GM12878 (cell line): ENCODE measurements at regions not wholly inside any gene's neighbourhood (a gene's known extent, or its start where the extent isn't known, plus 50 kb on each side); places are given as distances from the start of the nearest gene placed in this dataset.

Experiments used
- ATAC-seq: fragments of 200-7000 bp; cut with Tn5 transposase; 3 replicates; pipeline ENCODE4 v1.9.1; 2020; ENCODE audit warnings: mild to moderate bottlenecking, moderate library complexity
- BruUV-seq: library from RNA; stranded (reverse); fragments of 400-500 nt; replicated peaks from 2 replicates; lab custom pipeline; 2021; lab: Mats Ljungman, UMichigan
- CTCF ChIA-PET: fragments of 300-600 bp; sonication (Branson Sonifier 250); formaldehyde crosslinking; extraction: SDS; loops from one replicate; lab custom pipeline; 2021; ENCODE audit warnings: inconsistent platforms; lab: Yijun Ruan, JAX
- POLR2A ChIA-PET: fragments of 350-600 bp; formaldehyde crosslinking; extraction: SDS; loops from one replicate; lab custom pipeline; 2021; ENCODE audit warnings: inconsistent platforms; lab: Charles Lee
- RAD21 ChIA-PET: fragments of 300-600 bp; sonication (Branson Sonifier 250); formaldehyde crosslinking; loops from one replicate; lab custom pipeline; 2023; ENCODE audit warnings: antibody characterized with exemption; ENCODE audit not compliant: unreplicated experiment; lab: Charles Lee
- SMC1A ChIA-PET: fragments of 300-600 bp; sonication (Branson Sonifier 250); formaldehyde crosslinking; loops from one replicate; lab custom pipeline; 2023; ENCODE audit not compliant: unreplicated experiment, uncharacterized antibody; lab: Charles Lee
- DNase-seq: peaks from one replicate; pipeline ENCODE4 v3.0.0-alpha.2; 2011; ENCODE audit warnings: low read depth, low spot score
- FAIRE-seq: peaks from 3 replicates; lab custom pipeline; 2011; peaks lifted over from hg19 to GRCh38; lab: Jason Lieb, UNC
- H2AFZ ChIP-seq: 2 replicates; pipeline ENCODE4 v1.6.0; 2011; ENCODE audit warnings: low read depth, low read length, control low read depth; ENCODE audit not compliant: control insufficient read depth
- H3K27ac ChIP-seq: 2 replicates; pipeline ENCODE4 v1.5.1; 2011; ENCODE audit warnings: control low read depth; ENCODE audit not compliant: control insufficient read depth, insufficient read depth
- H3K27me3 ChIP-seq, 2 experiments: replicated peaks in 1 of 2; 2 replicates each; pipeline versions ENCODE4 v1.6.0 to v1.6.1; 2011; ENCODE audit warnings: low read length in 1 of 2; ENCODE audit not compliant: control insufficient read depth in 2 of 2, insufficient read depth in 2 of 2
- H3K36me3 ChIP-seq, 2 experiments: 2 replicates each; pipeline ENCODE4 v1.5.1; 2011; ENCODE audit warnings: low read length in 1 of 2; ENCODE audit not compliant: control insufficient read depth in 2 of 2, insufficient read depth in 2 of 2
- H3K4me1 ChIP-seq: 2 replicates; pipeline ENCODE4 v1.6.1; 2011; ENCODE audit warnings: mild to moderate bottlenecking, low read length, moderate library complexity, mixed read lengths; ENCODE audit not compliant: control insufficient read depth, insufficient read depth
- H3K4me2 ChIP-seq: 2 replicates; pipeline ENCODE4 v1.6.0; 2011; ENCODE audit warnings: control low read depth; ENCODE audit not compliant: control insufficient read depth, insufficient read depth
- H3K4me3 ChIP-seq: fragments of 200-600 bp; sonication (generic); 2 replicates; pipeline ENCODE4 v1.5.1; 2016
- H3K79me2 ChIP-seq: 2 replicates; pipeline ENCODE4 v1.6.0; 2011; ENCODE audit warnings: low read length; ENCODE audit not compliant: control insufficient read depth, insufficient read depth
- H3K9ac ChIP-seq: 2 replicates; pipeline ENCODE4 v1.8.0; 2011; ENCODE audit warnings: low read length, control low read depth, mixed read lengths; ENCODE audit not compliant: control insufficient read depth, insufficient read depth
- H3K9me3 ChIP-seq: replicated peaks from 3 replicates; pipeline ENCODE4 v1.5.1; 2011; ENCODE audit warnings: mild to moderate bottlenecking, low read length; ENCODE audit not compliant: control insufficient read depth, insufficient read depth
- H4K20me1 ChIP-seq: 2 replicates; pipeline ENCODE4 v1.6.0; 2011; ENCODE audit not compliant: control insufficient read depth, insufficient read depth
- CHD1 ChIP-seq: IDR thresholded peaks from 2 replicates; pipeline ENCODE4 v1.6.1; 2012; ENCODE audit warnings: low read depth, low read length, improper control_type of control experiment
- DPF2 ChIP-seq: fragments of 450-650 bp; IDR thresholded peaks from 2 replicates; pipeline ENCODE4 v1.6.1; 2017; ENCODE audit warnings: mild to moderate bottlenecking
- HCFC1 ChIP-seq: fragments of 150-350 bp; IDR thresholded peaks from 2 replicates; pipeline ENCODE4 v1.6.1; 2014; ENCODE audit warnings: low read length
- IKZF1 ChIP-seq: fragments of 450-650 bp; conservative IDR thresholded peaks from 2 replicates; pipeline ENCODE4 v1.6.1; 2017; ENCODE audit warnings: antibody characterized with exemption, mild to moderate bottlenecking
- NBN ChIP-seq: fragments of 450-650 bp; IDR thresholded peaks from 2 replicates; pipeline ENCODE4 v1.6.1; 2016
- PBX3 ChIP-seq: IDR thresholded peaks from 2 replicates; pipeline ENCODE4 v1.6.1; 2011; ENCODE audit warnings: mild to moderate bottlenecking, low read depth, low read length, moderate library complexity; ENCODE audit not compliant: insufficient replicate concordance
- POLR2A ChIP-seq: IDR thresholded peaks from 2 replicates; pipeline ENCODE4 v1.6.1; 2011; ENCODE audit warnings: low read depth, mild to moderate bottlenecking, low read length
- RBBP5 ChIP-seq: fragments of 200-600 bp; sonication (generic); conservative IDR thresholded peaks from 2 replicates; pipeline ENCODE4 v1.6.1; 2016
- RUNX3 ChIP-seq: IDR thresholded peaks from 2 replicates; pipeline ENCODE4 v1.6.1; 2012; ENCODE audit warnings: low read length, inconsistent platforms
- SMAD5 ChIP-seq: IDR thresholded peaks from 2 replicates; pipeline ENCODE4 v1.6.1; 2016; ENCODE audit warnings: antibody characterized with exemption, low read depth
- TCF3 ChIP-seq: IDR thresholded peaks from 2 replicates; pipeline ENCODE4 v1.6.1; 2012; ENCODE audit warnings: low read depth, mild to moderate bottlenecking, low read length, borderline replicate concordance; ENCODE audit not compliant: insufficient read depth
- YBX1 ChIP-seq: fragments of 450-650 bp; IDR thresholded peaks from 2 replicates; pipeline ENCODE4 v1.6.1; 2016; ENCODE audit warnings: antibody characterized with exemption
- YY1 ChIP-seq: IDR thresholded peaks from 2 replicates; pipeline ENCODE4 v1.6.1; 2011; ENCODE audit warnings: low read depth, mild to moderate bottlenecking, low read length
- ZNF207 ChIP-seq: fragments of 450-650 bp; IDR thresholded peaks from 2 replicates; pipeline ENCODE4 v1.6.1; 2014; ENCODE audit warnings: antibody characterized with exemption, mild to moderate bottlenecking, borderline replicate concordance
- ZNF217 ChIP-seq: fragments of 450-650 bp; IDR thresholded peaks from 2 replicates; pipeline ENCODE4 v1.6.1; 2017; ENCODE audit warnings: antibody characterized with exemption, mild to moderate bottlenecking
- WGBS: methylation state at CpG from one replicate; pipeline ENCODE4 v1.1.6; 2016; ENCODE audit warnings: low lambda C conversion rate; ENCODE audit not compliant: insufficient replicate concordance, insufficient coverage; ENCODE audit errors: missing lambda C conversion rate; 5-methylcytosine and 5-hydroxymethylcytosine counted together
- in situ Hi-C: fragments of 300-500 bp; cut with MboI; formaldehyde crosslinking; loops from 9 replicates; pipeline ENCODE4 v1.14.3; 2018; ENCODE audit warnings: mixed read lengths
- intact Hi-C: fragments of 100-400 bp; cut with micrococcal nuclease; formaldehyde crosslinking; loops from one replicate; pipeline ENCODE4 v1.14.2; 2022; ENCODE audit not compliant: unreplicated experiment

GRCh38 chr6:159108426-159108985, 60.7 kb upstream of the FNDC1 start:
- FAIRE-seq, result no peak
- BruUV-seq, result no TSS peak
- H3K4me2 ChIP-seq, result no peak overlapping the region

GRCh38 chr6:159107451-159108260, 61.5 kb upstream of the FNDC1 start:
- Histone ChIP-seq H3K79me2 (no peaks in the 10 kb centered on the region), H2AFZ (peak overlapping the region; percentile 82), H3K4me3 (peak overlapping the region; percentile 19; the same call in 1 of the 2 replicates), H3K36me3 (no peaks in the 10 kb centered on the region), H3K9ac (no peak overlapping the region), H3K27ac (peak overlapping the region; percentile 75), H3K27me3 (no peaks in the 10 kb centered on the region), H3K4me1 (peaks cover 37% of the 10 kb centered on the region), H3K4me2 (peak overlapping the region; percentile 92), H4K20me1 (no peaks in the 10 kb centered on the region), H3K9me3 (no peaks in the 10 kb centered on the region)
- WGBS, result 12% methylated on average over 19 of the region's 19 CpGs
- SMC1A ChIA-PET, result interaction anchor here (0.8 to 20.8 kb wide), 20 partner anchors 7 to 315 kb away, joined by 3 to 517 read pairs (median 5); partner anchors contain the start of genes RSPH3 and TAGAP
- FAIRE-seq (no peak), ATAC-seq (peak; percentile 54), DNase-seq (no peak)
- RAD21 ChIA-PET, result interaction anchor here (0.6 to 10.5 kb wide), 22 partner anchors 7 to 619 kb away, joined by 3 to 298 read pairs (median 6); partner anchors contain the start of genes RSPH3 and TAGAP
- in situ Hi-C loops, result loop anchor here (5.0 kb wide), 2 partner anchors 65 to 100 kb away; partner anchors contain the start of gene TAGAP
- CTCF ChIA-PET, result interaction anchor here (0.6 to 20.8 kb wide), 17 partner anchors 7 to 990 kb away, joined by 3 to 631 read pairs (median 4); partner anchors contain the start of genes RSPH3 and TAGAP
- POLR2A ChIA-PET, result interaction anchor here (0.6 to 8.3 kb wide), 19 partner anchors 9 to 1503 kb away, joined by 3 to 79 read pairs (median 5); partner anchors contain the start of genes RSPH3 and TAGAP
- intact Hi-C loops, result loop anchor here (10.0 kb wide), 1 partner anchor 293 kb away; the partner anchor contains the start of gene EZR
- no TSS peak for BruUV-seq
- TF ChIP-seq TCF3, result 0 out of 2 replicates have a peak, but pooled peaks have one; percentile 59
- TF ChIP-seq RUNX3, result 0 out of 2 replicates have a peak, but pooled peaks have one; percentile 7
- TF ChIP-seq ZNF207, result no peak
- 0 out of 2 replicates have a peak, but pooled peaks have one; percentile 22 for TF ChIP-seq ZNF217
- TF ChIP-seq POLR2A, result peak; percentile 23; the same call in 1 of the 2 replicates
- TF ChIP-seq YBX1, result no peak
- no peak for TF ChIP-seq RBBP5
- TF ChIP-seq NBN, result no peak
- 0 out of 2 replicates have a peak, but pooled peaks have one; percentile 29 for TF ChIP-seq IKZF1
- peak; percentile 59; the same call in 1 of the 2 replicates for TF ChIP-seq YY1
- TF ChIP-seq SMAD5, result no peak
- no peak for TF ChIP-seq PBX3
- no peak for TF ChIP-seq HCFC1

More at GRCh38 chr6:159108426-159108985, 60.7 kb upstream of the FNDC1 start:
- DNase-seq (no peak), ATAC-seq (no peak)
- CTCF ChIA-PET, result interaction anchor here (2.2 to 20.8 kb wide), 6 partner anchors 7 to 108 kb away, joined by 8 to 631 read pairs (median 272); partner anchors contain the start of genes RSPH3 and TAGAP
- H2AFZ ChIP-seq, result no peak overlapping the region
- in situ Hi-C loops (loop anchor here (5.0 kb wide), 2 partner anchors 66 to 101 kb away; partner anchors contain the start of gene TAGAP), intact Hi-C loops (loop anchor here (10.0 kb wide), 1 partner anchor 294 kb away; the partner anchor contains the start of gene EZR)
- no peak for TF ChIP-seq DPF2
- no peak for TF ChIP-seq CHD1
- RAD21 ChIA-PET, result interaction anchor here (0.7 to 10.5 kb wide), 11 partner anchors 7 to 239 kb away, joined by 3 to 298 read pairs (median 11); partner anchors contain the start of gene TAGAP
- peaks cover 37% of the 10 kb centered on the region for H3K4me1 ChIP-seq
- H3K9me3 ChIP-seq, result no peaks in the 10 kb centered on the region
- SMC1A ChIA-PET, result interaction anchor here (1.1 to 20.8 kb wide), 7 partner anchors 10 to 101 kb away, joined by 3 to 517 read pairs (median 35); partner anchors contain the start of genes RSPH3 and TAGAP
- H3K79me2 ChIP-seq, result no peaks in the 10 kb centered on the region
- no peak overlapping the region for H3K27ac ChIP-seq
- no peak overlapping the region for H3K9ac ChIP-seq
- no peaks in the 10 kb centered on the region for H3K36me3 ChIP-seq
- H3K4me3 ChIP-seq, result no peak overlapping the region
- 96% methylated on average over 10 of the region's 10 CpGs for WGBS
- POLR2A ChIA-PET, result interaction anchor here (2.5 to 8.3 kb wide), 6 partner anchors 8 to 108 kb away, joined by 17 to 79 read pairs (median 28); partner anchors contain the start of genes RSPH3 and TAGAP
- H3K27me3 ChIP-seq, result peaks cover 0 to under 1% of the 10 kb centered on the region in 2 experiments; a peak in 1 of 4 replicates
- no peaks in the 10 kb centered on the region for H4K20me1 ChIP-seq
